ENCODE measurements at regions not wholly inside any gene's neighbourhood (a gene's known extent, or its start where the extent isn't known, plus 50 kb on each side); places are given as distances from the start of the nearest gene placed in this dataset.
"Not testable (repeated sequence)": the region's sequence is repeated elsewhere in the genome, so short reads cannot be mapped to it uniquely, and the experiment has no call there.

DNA sequence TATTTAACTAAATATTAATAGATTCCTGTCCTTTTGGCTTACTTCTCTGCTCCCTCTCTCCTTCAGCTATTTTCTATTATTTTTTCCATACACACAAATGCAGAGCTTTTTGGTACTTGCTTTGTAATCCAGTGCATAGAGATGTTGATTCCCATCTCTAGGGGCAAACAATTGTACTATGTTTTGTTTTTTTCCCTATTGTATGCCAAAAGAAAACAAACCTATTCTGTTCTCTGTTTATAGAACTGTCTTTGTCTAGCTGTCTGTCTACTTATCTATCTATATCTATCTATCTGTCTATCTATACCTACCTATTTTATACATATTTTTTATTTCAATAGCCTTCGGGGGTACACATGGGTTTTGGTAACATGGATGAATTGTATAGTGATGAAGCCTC is 121.6 kb upstream of the LIFR start:
- TF ChIP-seq POLR2A (IDR thresholded peaks at IDR 0.05) (no peak), POLR2AphosphoS5 (IDR thresholded peaks at IDR 0.05) (no peak)
- TF ChIP-seq, protein P1, sequence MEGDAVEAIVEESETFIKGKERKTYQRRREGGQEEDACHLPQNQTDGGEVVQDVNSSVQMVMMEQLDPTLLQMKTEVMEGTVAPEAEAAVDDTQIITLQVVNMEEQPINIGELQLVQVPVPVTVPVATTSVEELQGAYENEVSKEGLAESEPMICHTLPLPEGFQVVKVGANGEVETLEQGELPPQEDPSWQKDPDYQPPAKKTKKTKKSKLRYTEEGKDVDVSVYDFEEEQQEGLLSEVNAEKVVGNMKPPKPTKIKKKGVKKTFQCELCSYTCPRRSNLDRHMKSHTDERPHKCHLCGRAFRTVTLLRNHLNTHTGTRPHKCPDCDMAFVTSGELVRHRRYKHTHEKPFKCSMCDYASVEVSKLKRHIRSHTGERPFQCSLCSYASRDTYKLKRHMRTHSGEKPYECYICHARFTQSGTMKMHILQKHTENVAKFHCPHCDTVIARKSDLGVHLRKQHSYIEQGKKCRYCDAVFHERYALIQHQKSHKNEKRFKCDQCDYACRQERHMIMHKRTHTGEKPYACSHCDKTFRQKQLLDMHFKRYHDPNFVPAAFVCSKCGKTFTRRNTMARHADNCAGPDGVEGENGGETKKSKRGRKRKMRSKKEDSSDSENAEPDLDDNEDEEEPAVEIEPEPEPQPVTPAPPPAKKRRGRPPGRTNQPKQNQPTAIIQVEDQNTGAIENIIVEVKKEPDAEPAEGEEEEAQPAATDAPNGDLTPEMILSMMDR (IDR thresholded peaks at IDR 0.05) = no peak

GRCh38 chr5:38678697-38679096 is 122.3 kb upstream of the LIFR start:
- H3K4me1 ChIP-seq; H3K9me3 ChIP-seq; DNase-seq (ENCODE audit: low spot score in 2 of 2); intact Hi-C loops (cut with DNase I; ENCODE audit: low total_unique reads); H3K4me3 ChIP-seq; H3K27me3 ChIP-seq; H3K27ac ChIP-seq; H3K36me3 ChIP-seq: not testable (repeated sequence)

More for the DNA sequence above, 121.6 kb upstream of the LIFR start:
- no peak overlapping the region for H3K4me3 ChIP-seq
- intact Hi-C loops (cut with DNase I; ENCODE audit: low total_unique reads) = no loop called here
- no peaks in the 10 kb centered on the region for H3K27me3 ChIP-seq
- no peak overlapping the region for H3K27ac ChIP-seq
- no peak for DNase-seq (ENCODE audit: low spot score in 2 of 2)
- no peaks in the 10 kb centered on the region for H3K4me1 ChIP-seq
- no peaks in the 10 kb centered on the region for H3K9me3 ChIP-seq
- H3K36me3 ChIP-seq = no peaks in the 10 kb centered on the region

- Histone ChIP-seq H3K9me3 (no peaks in the 10 kb centered on the region), H3K4me3 (no peak overlapping the region), H3K27me3 (no peaks in the 10 kb centered on the region), H3K36me3 (no peaks in the 10 kb centered on the region), H3K27ac (no peak overlapping the region), H3K4me1 (no peaks in the 10 kb centered on the region)
- DNase-seq (ENCODE audit: low spot score in 2 of 2) = no peak
- TF ChIP-seq POLR2AphosphoS5 (IDR thresholded peaks at IDR 0.05) (no peak), POLR2A (IDR thresholded peaks at IDR 0.05) (no peak)
- TF ChIP-seq, protein P1 (IDR thresholded peaks at IDR 0.05) = no peak
- intact Hi-C loops (cut with DNase I; ENCODE audit: low total_unique reads) = no loop called here
These were observed 123.8 kb upstream of the LIFR start for GRCh38 chr5:38680094-38680825.

GRCh38 chr5:38681029-38681706 is 124.7 kb upstream of the LIFR start:
- TF ChIP-seq, protein P1 (IDR thresholded peaks at IDR 0.05) = no peak
- TF ChIP-seq POLR2AphosphoS5 (IDR thresholded peaks at IDR 0.05) (no peak), POLR2A (IDR thresholded peaks at IDR 0.05) (no peak)
- intact Hi-C loops (cut with DNase I; ENCODE audit: low total_unique reads) = no loop called here

DNA sequence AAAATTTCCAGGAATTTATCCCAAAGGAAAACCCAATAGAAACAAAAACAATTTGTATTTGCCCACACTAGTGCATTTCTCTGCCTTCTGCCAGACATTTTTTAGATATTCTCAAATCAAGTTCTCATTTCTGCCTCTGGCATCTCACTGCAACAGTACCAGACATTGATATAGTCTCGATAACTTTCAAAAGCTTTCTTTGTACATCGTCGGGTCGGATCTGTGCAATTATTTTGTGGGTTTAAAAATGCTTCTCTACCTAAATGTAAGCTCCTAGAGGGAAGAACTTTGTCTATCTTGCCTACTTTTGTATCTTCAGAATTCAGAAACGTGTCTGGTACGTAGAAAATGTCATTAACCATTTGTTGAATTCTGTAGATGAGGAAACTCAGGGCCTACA is 125.5 kb upstream of the LIFR start:
- intact Hi-C loops (cut with DNase I; ENCODE audit: low total_unique reads) = no loop called here
- Histone ChIP-seq H3K4me3 (no peak overlapping the region), H3K9me3 (no peaks in the 10 kb centered on the region), H3K27ac (no peak overlapping the region), H3K4me1 (no peaks in the 10 kb centered on the region), H3K36me3 (no peaks in the 10 kb centered on the region), H3K27me3 (no peaks in the 10 kb centered on the region)
- no peak for DNase-seq (ENCODE audit: low spot score in 2 of 2)
- TF ChIP-seq POLR2A (IDR thresholded peaks at IDR 0.05) (no peak), POLR2AphosphoS5 (IDR thresholded peaks at IDR 0.05) (no peak)
- TF ChIP-seq, protein P1 (IDR thresholded peaks at IDR 0.05) = no peak

More at GRCh38 chr5:38681029-38681706, 124.7 kb upstream of the LIFR start:
- no peak overlapping the region for H3K27ac ChIP-seq
- H3K36me3 ChIP-seq = no peaks in the 10 kb centered on the region
- H3K27me3 ChIP-seq = no peaks in the 10 kb centered on the region
- no peaks in the 10 kb centered on the region for H3K9me3 ChIP-seq
- no peak overlapping the region for H3K4me3 ChIP-seq
- DNase-seq (ENCODE audit: low spot score in 2 of 2) = no peak
- no peaks in the 10 kb centered on the region for H3K4me1 ChIP-seq

Data from breast epithelium (tissue), 4 donors.